MM.1S (cell line): ENCODE measurements at regions not wholly inside any gene's neighbourhood (a gene's known extent, or its start where the extent isn't known, plus 50 kb on each side); places are given as distances from the start of the nearest gene placed in this dataset.

Experiments
- DNase-seq: peaks from one replicate; pipeline ENCODE4 v3.0.0-alpha.2; 2015
- H2AFZ ChIP-seq: fragments of 300-600 bp; sonication (generic); 2 replicates; pipeline ENCODE4 v1.6.0; 2016; ENCODE audit warnings: antibody characterized with exemption, low read length
- H3F3A ChIP-seq: fragments of 300-600 bp; sonication (generic); 2 replicates; pipeline ENCODE4 v1.6.1; 2016; ENCODE audit warnings: mild to moderate bottlenecking, antibody characterized with exemption, low read length, moderate library complexity, mixed read lengths; ENCODE audit not compliant: insufficient read depth
- H3K27ac ChIP-seq: fragments of 300-600 bp; sonication (generic); 2 replicates; pipeline ENCODE4 v1.5.1; 2016; ENCODE audit warnings: mild to moderate bottlenecking, low read length
- H3K27me3 ChIP-seq: fragments of 300-600 bp; sonication (generic); replicated peaks from 2 replicates; pipeline ENCODE4 v1.6.0; 2016; ENCODE audit warnings: low read length; ENCODE audit not compliant: insufficient read depth
- H3K36me3 ChIP-seq: fragments of 300-600 bp; sonication (generic); replicated peaks from 2 replicates; pipeline ENCODE4 v1.6.1; 2016; ENCODE audit warnings: mild to moderate bottlenecking, low read length, mixed read lengths; ENCODE audit not compliant: insufficient read depth
- H3K4me1 ChIP-seq: fragments of 300-600 bp; sonication (generic); 2 replicates; pipeline ENCODE4 v1.6.1; 2016; ENCODE audit warnings: low read length, mixed read lengths
- H3K4me2 ChIP-seq: fragments of 300-600 bp; sonication (generic); 2 replicates; pipeline ENCODE4 v1.6.0; 2016; ENCODE audit warnings: low read depth, low read length
- H3K4me3 ChIP-seq: fragments of 300-600 bp; sonication (generic); 2 replicates; pipeline ENCODE4 v1.5.1; 2016; ENCODE audit warnings: low read length, mixed read lengths
- H3K79me2 ChIP-seq: fragments of 300-600 bp; sonication (generic); 2 replicates; pipeline ENCODE4 v1.6.1; 2016; ENCODE audit warnings: mixed run types, low read length, mixed read lengths
- H3K9ac ChIP-seq: fragments of 300-600 bp; sonication (generic); 2 replicates; pipeline ENCODE4 v1.6.1; 2016; ENCODE audit warnings: low read length, mixed read lengths
- H3K9me2 ChIP-seq: fragments of 300-600 bp; sonication (generic); replicated peaks from 2 replicates; pipeline ENCODE4 v1.6.1; 2016; ENCODE audit warnings: mild to moderate bottlenecking, low read length, mixed read lengths; ENCODE audit not compliant: insufficient read depth
- H3K9me3 ChIP-seq: fragments of 300-600 bp; sonication (generic); replicated peaks from 2 replicates; pipeline ENCODE4 v1.6.1; 2016; ENCODE audit warnings: mild to moderate bottlenecking, low read length, mixed read lengths; ENCODE audit not compliant: insufficient read depth
- H4K20me1 ChIP-seq: fragments of 300-600 bp; sonication (generic); 2 replicates; pipeline ENCODE4 v1.6.1; 2016; ENCODE audit warnings: mild to moderate bottlenecking, low read length, moderate library complexity, mixed read lengths; ENCODE audit not compliant: insufficient read depth
- EZH2 ChIP-seq: fragments of 300-600 bp; sonication (generic); optimal IDR thresholded peaks from 2 replicates; pipeline ENCODE3; 2017; ENCODE audit warnings: low read depth, mild to moderate bottlenecking, antibody characterized with exemption, low read length, mixed read lengths
- EZH2phosphoT487 ChIP-seq: fragments of 300-600 bp; sonication (generic); IDR thresholded peaks from 2 replicates; pipeline ENCODE4 v1.6.1; 2018; ENCODE audit warnings: antibody characterized with exemption, low read length
- TF ChIP-seq, protein P1 (sequence below): fragments of 300-600 bp; sonication (generic); IDR thresholded peaks from 2 replicates; pipeline ENCODE4 v1.5.1; 2016; ENCODE audit warnings: antibody characterized with exemption, low read length, mixed read lengths

DNA sequence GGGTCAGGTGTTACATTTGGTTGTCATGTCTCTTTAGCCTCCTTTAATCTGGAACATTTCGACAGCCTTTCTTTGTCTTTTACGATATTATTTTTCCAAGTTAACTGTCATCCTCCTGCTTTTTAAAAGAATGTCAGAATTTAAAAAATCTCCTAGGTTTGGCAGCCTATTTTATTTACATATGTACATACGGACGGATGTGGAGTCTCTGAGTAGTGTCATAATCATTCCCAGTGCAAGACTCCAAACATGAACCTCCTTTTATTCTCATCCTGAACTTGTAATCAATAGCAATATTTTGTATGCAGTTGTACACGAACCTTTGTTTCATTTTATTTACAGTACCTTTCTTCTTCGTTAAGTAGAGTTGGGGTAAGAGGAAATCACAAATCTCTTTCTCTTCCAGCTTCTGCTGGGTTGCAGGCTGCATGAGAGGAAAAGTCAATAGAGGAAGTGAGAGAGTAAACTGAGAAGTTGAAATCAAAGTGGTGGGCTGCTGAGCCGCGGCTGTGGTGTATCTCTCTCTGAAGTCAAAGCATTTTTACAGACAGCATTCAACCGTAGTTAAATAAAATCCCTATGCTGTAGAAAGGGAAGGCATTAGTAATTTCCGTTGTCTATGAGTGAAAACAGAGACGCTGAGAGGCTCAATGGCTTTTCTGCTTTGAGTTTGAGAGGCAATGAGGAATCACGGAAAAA is 53.9 kb upstream of the RPS6KA3 start:
- TF ChIP-seq EZH2, result no peak
- no peak for TF ChIP-seq EZH2phosphoT487
- TF ChIP-seq, protein P1, sequence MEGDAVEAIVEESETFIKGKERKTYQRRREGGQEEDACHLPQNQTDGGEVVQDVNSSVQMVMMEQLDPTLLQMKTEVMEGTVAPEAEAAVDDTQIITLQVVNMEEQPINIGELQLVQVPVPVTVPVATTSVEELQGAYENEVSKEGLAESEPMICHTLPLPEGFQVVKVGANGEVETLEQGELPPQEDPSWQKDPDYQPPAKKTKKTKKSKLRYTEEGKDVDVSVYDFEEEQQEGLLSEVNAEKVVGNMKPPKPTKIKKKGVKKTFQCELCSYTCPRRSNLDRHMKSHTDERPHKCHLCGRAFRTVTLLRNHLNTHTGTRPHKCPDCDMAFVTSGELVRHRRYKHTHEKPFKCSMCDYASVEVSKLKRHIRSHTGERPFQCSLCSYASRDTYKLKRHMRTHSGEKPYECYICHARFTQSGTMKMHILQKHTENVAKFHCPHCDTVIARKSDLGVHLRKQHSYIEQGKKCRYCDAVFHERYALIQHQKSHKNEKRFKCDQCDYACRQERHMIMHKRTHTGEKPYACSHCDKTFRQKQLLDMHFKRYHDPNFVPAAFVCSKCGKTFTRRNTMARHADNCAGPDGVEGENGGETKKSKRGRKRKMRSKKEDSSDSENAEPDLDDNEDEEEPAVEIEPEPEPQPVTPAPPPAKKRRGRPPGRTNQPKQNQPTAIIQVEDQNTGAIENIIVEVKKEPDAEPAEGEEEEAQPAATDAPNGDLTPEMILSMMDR, result no peak
- H3K4me2 ChIP-seq, result peak overlapping the region; percentile 50
- H3K79me2 ChIP-seq, result no peaks in the 10 kb centered on the region
- H4K20me1 ChIP-seq, result no peaks in the 10 kb centered on the region
- no peaks in the 10 kb centered on the region for H3K9me2 ChIP-seq
- H3K27me3 ChIP-seq, result no peaks in the 10 kb centered on the region
- H3K9me3 ChIP-seq, result no peaks in the 10 kb centered on the region
- no peak overlapping the region for H3K9ac ChIP-seq
- no peaks in the 10 kb centered on the region for H3K36me3 ChIP-seq
- DNase-seq, result peak; percentile 21
- peak overlapping the region; percentile 17; the same call in 1 of the 2 replicates for H3K4me3 ChIP-seq
- no peak overlapping the region for H2AFZ ChIP-seq
- H3K4me1 ChIP-seq, result peaks cover 7% of the 10 kb centered on the region; the same call in 1 of the 2 replicates
- H3F3A ChIP-seq, result 0 out of 2 replicates have a peak, but pooled peaks cover 3% of the 10 kb centered on the region
- no peak overlapping the region for H3K27ac ChIP-seq

DNA sequence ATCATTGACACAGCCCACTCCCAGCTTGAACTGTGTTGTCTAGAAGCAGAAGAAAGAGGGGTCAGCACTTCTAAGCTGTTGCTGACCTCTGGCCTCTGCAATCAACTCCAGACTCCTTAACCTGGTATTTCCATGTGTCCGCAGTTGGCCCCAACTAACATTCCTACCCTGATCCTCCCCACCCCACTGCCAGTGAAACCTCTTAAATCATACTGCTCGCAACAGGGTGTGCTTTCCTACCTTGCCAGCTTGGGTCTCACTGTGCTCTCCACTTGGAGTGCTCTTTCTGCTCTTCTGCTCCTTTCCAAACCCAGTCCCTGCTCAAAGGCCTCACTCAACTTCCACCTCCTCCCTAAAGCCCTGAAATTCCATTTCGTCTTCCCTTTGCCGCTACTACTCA is 52.3 kb upstream of the RPS6KA3 start:
- Histone ChIP-seq H3F3A (0 out of 2 replicates have a peak, but pooled peaks cover 3% of the 10 kb centered on the region), H3K36me3 (no peaks in the 10 kb centered on the region), H3K79me2 (no peaks in the 10 kb centered on the region), H3K9ac (no peak overlapping the region), H3K27ac (no peak overlapping the region), H2AFZ (no peak overlapping the region), H3K27me3 (no peaks in the 10 kb centered on the region), H3K4me1 (peaks cover 7% of the 10 kb centered on the region; the same call in 1 of the 2 replicates), H3K9me2 (no peaks in the 10 kb centered on the region), H3K9me3 (no peaks in the 10 kb centered on the region), H4K20me1 (no peaks in the 10 kb centered on the region), H3K4me3 (no peak overlapping the region), H3K4me2 (no peak overlapping the region)
- no peak for TF ChIP-seq EZH2phosphoT487
- no peak for TF ChIP-seq EZH2
- TF ChIP-seq, protein P1, result no peak
- no peak for DNase-seq

DNA sequence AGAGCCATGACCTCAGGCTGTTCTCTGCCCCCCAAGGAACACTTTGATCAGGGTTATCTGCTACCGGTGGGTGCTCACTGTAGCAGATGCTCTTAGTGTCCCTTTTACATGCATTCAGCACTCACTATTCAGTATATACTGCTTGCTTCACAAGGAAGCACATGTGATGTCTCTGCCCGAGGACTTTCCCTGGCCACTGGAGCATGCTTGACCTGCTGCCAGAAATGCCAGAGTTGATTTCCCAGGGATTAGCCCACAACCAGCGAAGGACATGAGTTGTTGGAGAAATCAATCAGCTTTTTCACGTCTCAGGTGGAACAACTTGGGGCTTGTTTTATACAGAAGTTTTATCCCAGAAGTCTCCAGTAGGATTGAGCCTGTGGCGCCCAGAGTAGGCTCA is 51.2 kb upstream of the RPS6KA3 start:
- no peak overlapping the region for H2AFZ ChIP-seq

More for the DNA sequence above, 51.2 kb upstream of the RPS6KA3 start:
- H3K27me3 ChIP-seq, result no peaks in the 10 kb centered on the region
- no peak for DNase-seq
- no peaks in the 10 kb centered on the region for H4K20me1 ChIP-seq
- H3K4me3 ChIP-seq, result no peak overlapping the region
- H3F3A ChIP-seq, result 0 out of 2 replicates have a peak, but pooled peaks cover 3% of the 10 kb centered on the region
- TF ChIP-seq EZH2 (no peak), EZH2phosphoT487 (no peak)
- TF ChIP-seq, protein P1, result no peak
- no peak overlapping the region for H3K9ac ChIP-seq
- H3K79me2 ChIP-seq, result no peaks in the 10 kb centered on the region
- no peak overlapping the region for H3K4me2 ChIP-seq
- no peaks in the 10 kb centered on the region for H3K9me2 ChIP-seq
- H3K36me3 ChIP-seq, result no peaks in the 10 kb centered on the region
- no peak overlapping the region for H3K27ac ChIP-seq
- peaks cover 7% of the 10 kb centered on the region; the same call in 1 of the 2 replicates for H3K4me1 ChIP-seq
- no peaks in the 10 kb centered on the region for H3K9me3 ChIP-seq
